H1 (cell line): ENCODE measurements at regions not wholly inside any gene's neighbourhood (a gene's known extent, or its start where the extent isn't known, plus 50 kb on each side); places are given as distances from the start of the nearest gene placed in this dataset.

Experiments
- CTCF ChIA-PET: fragments of 300-600 bp; sonication (Branson Sonifier 250); formaldehyde crosslinking; loops from one replicate; lab custom pipeline; 2021; ENCODE audit not compliant: partially characterized antibody; lab: Charles Lee
- POLR2A ChIA-PET: fragments of 300-600 bp; sonication (Branson Sonifier 250); formaldehyde crosslinking; loops from one replicate; lab custom pipeline; 2021; ENCODE audit warnings: inconsistent platforms; ENCODE audit not compliant: partially characterized antibody; lab: Charles Lee
- DNase-seq, 2 experiments: peaks; one replicate each; pipeline versions ENCODE4 v3.0.0 to v3.0.0-alpha.2; 2010 to 2022; ENCODE audit warnings: low spot score in 2 of 2, low read depth in 1 of 2, mixed read lengths in 1 of 2
- FAIRE-seq: peaks from 2 replicates; lab custom pipeline; 2011; peaks lifted over from hg19 to GRCh38; lab: Jason Lieb, UNC
- H2AFZ ChIP-seq: 2 replicates; pipeline ENCODE4 v1.8.1; 2012; ENCODE audit warnings: low read length, inconsistent platforms
- H2AK5ac ChIP-seq: 2 replicates; pipeline ENCODE4 v1.6.1; 2013; ENCODE audit warnings: low read depth, low read length
- H2BK120ac ChIP-seq: replicated peaks from 2 replicates; pipeline ENCODE3; 2013; ENCODE audit warnings: low read depth, low read length, inconsistent platforms
- H2BK12ac ChIP-seq: 2 replicates; pipeline ENCODE4 v1.6.1; 2013; ENCODE audit warnings: low read depth, low read length
- H2BK15ac ChIP-seq: 2 replicates; pipeline ENCODE4 v1.6.1; 2013; ENCODE audit warnings: low read length
- H2BK20ac ChIP-seq: 2 replicates; pipeline ENCODE4 v1.6.1; 2013; ENCODE audit warnings: low read length
- H2BK5ac ChIP-seq: 2 replicates; pipeline ENCODE4 v1.6.1; 2013; ENCODE audit warnings: low read depth, low read length
- H3K14ac ChIP-seq: 2 replicates; pipeline ENCODE4 v1.6.1; 2013; ENCODE audit warnings: inconsistent platforms; ENCODE audit not compliant: insufficient read length
- H3K18ac ChIP-seq: 2 replicates; pipeline ENCODE4 v1.6.1; 2013; ENCODE audit warnings: low read length; ENCODE audit errors: extremely low read depth
- H3K23ac ChIP-seq: 2 replicates; pipeline ENCODE4 v1.6.1; 2013; ENCODE audit warnings: inconsistent platforms; ENCODE audit not compliant: insufficient read length
- H3K23me2 ChIP-seq: 2 replicates; pipeline ENCODE4 v1.6.1; 2013; ENCODE audit warnings: low read depth, low read length
- H3K27ac ChIP-seq: 2 replicates; pipeline ENCODE4 v1.6.1; 2011; ENCODE audit warnings: low read depth, low read length, inconsistent platforms
- H3K27me3 ChIP-seq, 4 experiments: replicated peaks in 1 of 4; 1 replicate in 1 of 4; 2 replicates in 3 of 4; pipeline versions ENCODE4 v1.6.1 to v1.8.1; 2011 to 2013; ENCODE audit warnings: low read length in 3 of 4, mild to moderate bottlenecking in 3 of 4, inconsistent platforms in 2 of 4, mixed read lengths in 2 of 4, moderate library complexity in 1 of 4; ENCODE audit not compliant: control insufficient read depth in 3 of 4, insufficient read depth in 3 of 4; ENCODE audit errors: extremely low read depth in 1 of 4
- H3K36me3 ChIP-seq, 4 experiments: 2 replicates each; pipeline versions ENCODE4 v1.6.1 to v1.8.1; 2011 to 2013; ENCODE audit warnings: mild to moderate bottlenecking in 4 of 4, low read length in 3 of 4, moderate library complexity in 2 of 4, control low read depth in 1 of 4, inconsistent platforms in 1 of 4; ENCODE audit not compliant: insufficient read depth in 4 of 4, control insufficient read depth in 2 of 4
- H3K4ac ChIP-seq: replicated peaks from 2 replicates; pipeline ENCODE3; 2013; ENCODE audit warnings: low read length, low read depth, mixed read lengths, inconsistent platforms; ENCODE audit not compliant: insufficient read length
- H3K4me1 ChIP-seq, 4 experiments: replicated peaks in 1 of 4; 1 replicate in 1 of 4; 2 replicates in 3 of 4; pipeline versions ENCODE4 v1.6.1 to v1.8.1; 2011 to 2013; ENCODE audit warnings: low read length in 3 of 4, inconsistent platforms in 2 of 4, mixed read lengths in 1 of 4; ENCODE audit not compliant: insufficient read depth in 4 of 4, control insufficient read depth in 3 of 4
- H3K4me2 ChIP-seq, 2 experiments: 2 replicates each; pipeline versions ENCODE4 v1.6.1 to v1.8.1; 2011 to 2013; ENCODE audit warnings: low read depth in 2 of 2, low read length in 2 of 2, control low read depth in 1 of 2, inconsistent platforms in 1 of 2, mild to moderate bottlenecking in 1 of 2; ENCODE audit not compliant: insufficient read depth in 1 of 2
- H3K4me3 ChIP-seq, 4 experiments: fragments of 200-600, 300-600 bp in 1 of 4; sonication (generic), shearing (Covaris generic), sonication (Bioruptor Twin) in 1 of 4; 2 replicates each; pipeline versions ENCODE4 v1.5.1 to v1.8.1; 2011 to 2016; ENCODE audit warnings: low read length in 4 of 4, low read depth in 3 of 4, control low read depth in 2 of 4, inconsistent platforms in 2 of 4, mild to moderate bottlenecking in 2 of 4, mixed read lengths in 1 of 4, moderate library complexity in 1 of 4; ENCODE audit not compliant: insufficient read depth in 2 of 4; ENCODE audit errors: extremely low read depth in 1 of 4
- H3K56ac ChIP-seq: replicated peaks from 2 replicates; pipeline ENCODE3; 2013; ENCODE audit warnings: low read depth, mild to moderate bottlenecking, mixed read lengths, low read length, inconsistent platforms; ENCODE audit not compliant: insufficient read length
- H3K79me1 ChIP-seq: 2 replicates; pipeline ENCODE4 v1.6.1; 2013; ENCODE audit warnings: low read depth, low read length, control low read depth
- H3K79me2 ChIP-seq, 2 experiments: 2 replicates each; pipeline versions ENCODE4 v1.6.1 to v1.8.1; 2012 to 2013; ENCODE audit warnings: low read length in 2 of 2, mild to moderate bottlenecking in 2 of 2, inconsistent platforms in 1 of 2; ENCODE audit not compliant: insufficient read depth in 2 of 2, control insufficient read depth in 1 of 2
- H3K9ac ChIP-seq, 4 experiments: replicated peaks in 1 of 4; 1 replicate in 1 of 4; 2 replicates in 3 of 4; pipeline versions ENCODE4 v1.6.1 to v1.8.1; 2011 to 2013; ENCODE audit warnings: low read depth in 3 of 4, low read length in 3 of 4, control low read depth in 2 of 4, mild to moderate bottlenecking in 2 of 4, moderate library complexity in 2 of 4, inconsistent platforms in 1 of 4; ENCODE audit errors: extremely low read depth in 1 of 4
- H3K9me3 ChIP-seq, 2 experiments: 2 replicates each; pipeline versions ENCODE4 v1.6.1 to v1.8.1; 2012 to 2013; ENCODE audit warnings: mild to moderate bottlenecking in 2 of 2, moderate library complexity in 2 of 2, control low read depth in 1 of 2, inconsistent platforms in 1 of 2, low read depth in 1 of 2, low read length in 1 of 2, mixed read lengths in 1 of 2; ENCODE audit not compliant: insufficient read depth in 2 of 2
- H4K20me1 ChIP-seq, 2 experiments: replicated peaks in 1 of 2; 2 replicates each; pipeline versions ENCODE3 to v1.8.1; 2011 to 2013; ENCODE audit warnings: inconsistent platforms in 2 of 2, low read length in 2 of 2, mild to moderate bottlenecking in 1 of 2; ENCODE audit not compliant: insufficient read depth in 2 of 2, control insufficient read depth in 1 of 2
- H4K5ac ChIP-seq: 2 replicates; pipeline ENCODE4 v1.6.1; 2013; ENCODE audit warnings: low read length, low read depth, mixed read lengths, inconsistent platforms; ENCODE audit not compliant: insufficient read length
- H4K8ac ChIP-seq: 2 replicates; pipeline ENCODE4 v1.8.0; 2013; ENCODE audit warnings: mild to moderate bottlenecking, moderate library complexity, low read length, inconsistent platforms; ENCODE audit not compliant: insufficient read depth; ENCODE audit errors: extremely low read depth
- H4K91ac ChIP-seq: replicated peaks from 2 replicates; pipeline ENCODE3; 2013; ENCODE audit warnings: low read length, mixed read lengths, inconsistent platforms; ENCODE audit not compliant: insufficient read length
- ATF2 ChIP-seq: IDR thresholded peaks from 2 replicates; pipeline ENCODE4 v1.6.1; 2012; ENCODE audit warnings: low read length, inconsistent platforms
- CHD2 ChIP-seq: IDR thresholded peaks from 2 replicates; pipeline ENCODE4 v1.6.1; 2012; ENCODE audit warnings: low read length, improper control_type of control experiment
- EZH2 ChIP-seq: fragments of 200-600 bp; sonication (generic); IDR thresholded peaks from 2 replicates; pipeline ENCODE4 v1.7.1; 2012; ENCODE audit warnings: low read depth, mild to moderate bottlenecking, moderate library complexity, low read length, inconsistent platforms; ENCODE audit not compliant: severe bottlenecking
- whole genome bisulfite sequencing, 2 experiments: shearing (Covaris generic) in 1 of 2; methylation state at CpG; one replicate each; pipeline versions ENCODE4 v1.1.6 to v1.1.7; 2013 to 2015; ENCODE audit warnings: low lambda C conversion rate in 2 of 2, mixed read lengths in 2 of 2, inconsistent platforms in 1 of 2, low coverage in 1 of 2, missing lambda C conversion rate in 1 of 2; ENCODE audit not compliant: insufficient replicate concordance in 2 of 2, insufficient coverage in 1 of 2, insufficient read length in 1 of 2; ENCODE audit errors: extremely low coverage in 1 of 2, missing lambda C conversion rate in 1 of 2; 5-methylcytosine and 5-hydroxymethylcytosine counted together

- no peaks in the 10 kb centered on the region for H3K27me3 ChIP-seq
- H3K79me1 ChIP-seq = no peaks in the 10 kb centered on the region
- no peak overlapping the region for H3K4ac ChIP-seq
- H3K9ac ChIP-seq = no peak overlapping the region
- ChIA-PET CTCF (no interaction called here), POLR2A (no interaction called here)
- H4K5ac ChIP-seq = no peak overlapping the region
- no peaks in the 10 kb centered on the region for H3K79me2 ChIP-seq
- H4K91ac ChIP-seq = no peak overlapping the region
- H3K9me3 ChIP-seq = no peaks in the 10 kb centered on the region
- H3K18ac ChIP-seq = no peak overlapping the region
- H2AK5ac ChIP-seq = no peak overlapping the region
- no peak overlapping the region for H2BK20ac ChIP-seq
- no peak overlapping the region for H2BK12ac ChIP-seq
- TF ChIP-seq EZH2 = no peak
- TF ChIP-seq ATF2 = no peak
- TF ChIP-seq CHD2 = no peak
- H3K14ac ChIP-seq = no peak overlapping the region
- H2BK15ac ChIP-seq = no peak overlapping the region
- H3K4me1 ChIP-seq = no peaks in the 10 kb centered on the region
- no peak overlapping the region for H3K56ac ChIP-seq
- no peaks in the 10 kb centered on the region; the same call in 1 of the 2 replicates for H3K23me2 ChIP-seq
- no peaks in the 10 kb centered on the region for H3K36me3 ChIP-seq
- no peaks in the 10 kb centered on the region for H4K20me1 ChIP-seq
- FAIRE-seq = no peak
- H4K8ac ChIP-seq = no peak overlapping the region
- H3K27ac ChIP-seq = no peak overlapping the region
- no peak overlapping the region for H3K4me2 ChIP-seq
- no peak overlapping the region for H3K4me3 ChIP-seq
- no peak for DNase-seq
- H2AFZ ChIP-seq = no peak overlapping the region
- 49% methylated on average over 2 of the region's 2 CpGs; no CpG with 5 or more reads in 1 of the 2 experiments for WGBS, 2 experiments
- H2BK120ac ChIP-seq = no peak overlapping the region
- no peak overlapping the region for H2BK5ac ChIP-seq
- no peak overlapping the region for H3K23ac ChIP-seq
Measured at GRCh38 chr14:98015921-98016320, 1218.7 kb downstream of the VRK1 start.
